HG03159 (cell line): ENCODE measurements at regions not wholly inside any gene's neighbourhood (a gene's known extent, or its start where the extent isn't known, plus 50 kb on each side); places are given as distances from the start of the nearest gene placed in this dataset.

ENCODE experiments used
- ATAC-seq: cut with Tn5 transposase; IDR thresholded peaks from one replicate; pipeline ENCODE4 v1.9.1; 2021; ENCODE audit warnings: mild to moderate bottlenecking, moderate library complexity; ENCODE audit not compliant: unreplicated experiment

GRCh38 chr20:39107741-39108140 is 145.6 kb downstream of the DHX35 start:
- no peak for ATAC-seq

GRCh38 chr20:39106791-39107190 is 144.6 kb downstream of the DHX35 start:
- ATAC-seq = no peak

- ATAC-seq = no peak
These were observed 143.4 kb downstream of the DHX35 start for GRCh38 chr20:39105551-39105950.

GRCh38 chr20:39103732-39104131 is 141.6 kb downstream of the DHX35 start:
- ATAC-seq = no peak

GRCh38 chr20:39103305-39103704 is 141.2 kb downstream of the DHX35 start:
- ATAC-seq = no peak

- ATAC-seq = no peak
These were observed 139.8 kb downstream of the DHX35 start for GRCh38 chr20:39101895-39102294.

- no peak for ATAC-seq
These were observed 138.5 kb downstream of the DHX35 start for GRCh38 chr20:39100691-39101090.

GRCh38 chr20:39097889-39098288 is 135.7 kb downstream of the DHX35 start:
- no peak for ATAC-seq

- no peak for ATAC-seq
These were observed 133.7 kb downstream of the DHX35 start for GRCh38 chr20:39095870-39096269.

GRCh38 chr20:39094391-39094790 is 132.2 kb downstream of the DHX35 start:
- no peak for ATAC-seq

- no peak for ATAC-seq
These were observed 130.7 kb downstream of the DHX35 start for GRCh38 chr20:39092733-39093410.

GRCh38 chr20:39090906-39091305 is 128.8 kb downstream of the DHX35 start:
- ATAC-seq = no peak

GRCh38 chr20:39089797-39090196 is 127.7 kb downstream of the DHX35 start:
- ATAC-seq = no peak
